ENCODE measurements at regions not wholly inside any gene's neighbourhood (a gene's known extent, or its start where the extent isn't known, plus 50 kb on each side); places are given as distances from the start of the nearest gene placed in this dataset.

GRCh38 chrX:131801066-131801465 is 222.0 kb upstream of the STK26 start:
- no peak for TF ChIP-seq CTCF (IDR thresholded peaks at IDR 0.05)

GRCh38 chrX:131801911-131802310 is 221.2 kb upstream of the STK26 start:
- Mint-ChIP-seq H3K27me3 (ENCODE audit: low read depth) (no peaks in the 10 kb centered on the region), H3K4me1 (ENCODE audit: low read depth) (peaks cover 5% of the 10 kb centered on the region), H3K27ac (ENCODE audit: unreplicated experiment) (no peak overlapping the region), H3K36me3 (ENCODE audit: low read depth) (no peaks in the 10 kb centered on the region), H3K9me3 (ENCODE audit: low read depth) (no peaks in the 10 kb centered on the region), H3K4me3 (ENCODE audit: unreplicated experiment) (no peak overlapping the region)
- DNase-seq (ENCODE audit: low spot score), result no peak
- TF ChIP-seq CTCF (IDR thresholded peaks at IDR 0.05), result no peak

More at GRCh38 chrX:131801066-131801465, 222.0 kb upstream of the STK26 start:
- Mint-ChIP-seq H3K36me3 (ENCODE audit: low read depth) (no peaks in the 10 kb centered on the region), H3K4me1 (ENCODE audit: low read depth) (peaks cover 5% of the 10 kb centered on the region), H3K27me3 (ENCODE audit: low read depth) (no peaks in the 10 kb centered on the region), H3K4me3 (ENCODE audit: unreplicated experiment) (no peak overlapping the region), H3K9me3 (ENCODE audit: low read depth) (no peaks in the 10 kb centered on the region), H3K27ac (ENCODE audit: unreplicated experiment) (no peak overlapping the region)
- DNase-seq (ENCODE audit: low spot score), result no peak

- H3K36me3 Mint-ChIP-seq (ENCODE audit: low read depth), result no peaks in the 10 kb centered on the region
- no peak for DNase-seq (ENCODE audit: low spot score)
- peak; percentile 35 for TF ChIP-seq CTCF (IDR thresholded peaks at IDR 0.05)
These were observed 220.1 kb upstream of the STK26 start for GRCh38 chrX:131802836-131803626.

GRCh38 chrX:131812847-131813825 is 210.0 kb upstream of the STK26 start:
- Mint-ChIP-seq H3K4me3 (ENCODE audit: unreplicated experiment) (no peak overlapping the region), H3K36me3 (ENCODE audit: low read depth) (peaks cover 3% of the 10 kb centered on the region), H3K4me1 (ENCODE audit: low read depth) (no peaks in the 10 kb centered on the region), H3K9me3 (ENCODE audit: low read depth) (peaks cover 8% of the 10 kb centered on the region), H3K27ac (ENCODE audit: unreplicated experiment) (no peak overlapping the region), H3K27me3 (ENCODE audit: low read depth) (no peaks in the 10 kb centered on the region)
- no peak for DNase-seq (ENCODE audit: low spot score)
- no peak for TF ChIP-seq CTCF (IDR thresholded peaks at IDR 0.05)

More at GRCh38 chrX:131802836-131803626, 220.1 kb upstream of the STK26 start:
- Mint-ChIP-seq H3K27ac (ENCODE audit: unreplicated experiment) (no peak overlapping the region), H3K4me1 (ENCODE audit: low read depth) (peaks cover 5% of the 10 kb centered on the region), H3K9me3 (ENCODE audit: low read depth) (no peaks in the 10 kb centered on the region), H3K4me3 (ENCODE audit: unreplicated experiment) (no peak overlapping the region), H3K27me3 (ENCODE audit: low read depth) (no peaks in the 10 kb centered on the region)

- no peak for DNase-seq (ENCODE audit: low spot score)
- no peaks in the 10 kb centered on the region for H3K27me3 Mint-ChIP-seq (ENCODE audit: low read depth)
- no peak for TF ChIP-seq CTCF (IDR thresholded peaks at IDR 0.05)
- H3K4me3 Mint-ChIP-seq (ENCODE audit: unreplicated experiment), result no peak overlapping the region
- H3K9me3 Mint-ChIP-seq (ENCODE audit: low read depth), result peaks cover 8% of the 10 kb centered on the region
- H3K4me1 Mint-ChIP-seq (ENCODE audit: low read depth), result no peaks in the 10 kb centered on the region
- H3K27ac Mint-ChIP-seq (ENCODE audit: unreplicated experiment), result no peak overlapping the region
- peaks cover 3% of the 10 kb centered on the region for H3K36me3 Mint-ChIP-seq (ENCODE audit: low read depth)
These were observed 206.5 kb upstream of the STK26 start for GRCh38 chrX:131816551-131817136.

Measured in chondrocyte (in vitro differentiated cells).